Hematopoietic multipotent progenitor cell (in vitro differentiated cells): ENCODE measurements at regions not wholly inside any gene's neighbourhood (a gene's known extent, or its start where the extent isn't known, plus 50 kb on each side); places are given as distances from the start of the nearest gene placed in this dataset.

Experiments used
- DNase-seq, 3 donors: peaks; one replicate each; pipeline ENCODE4 v3.0.0-alpha.2; 2011 to 2015; ENCODE audit warnings: low read depth in 2 of 3, low spot score in 2 of 3

DNA sequence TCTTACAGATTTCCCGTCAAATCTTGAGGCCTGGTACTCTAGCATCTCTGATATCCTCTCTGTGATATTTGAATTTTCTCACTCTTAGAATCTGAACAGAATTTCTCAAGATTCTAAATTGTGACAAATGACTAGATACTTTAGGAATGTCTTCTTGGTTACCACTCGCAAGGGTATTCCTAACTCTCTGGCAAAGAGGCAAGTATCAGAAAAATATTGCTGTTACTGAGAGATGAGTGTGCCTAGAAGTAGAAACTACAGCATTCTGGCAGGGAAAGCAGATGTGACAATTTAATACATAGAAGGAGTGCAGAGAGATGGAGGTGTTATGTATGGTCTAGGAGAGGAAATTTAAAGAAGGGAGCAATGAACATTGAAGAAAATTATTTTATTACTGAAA lies 467.8 kb downstream of the LRIG3 start:
- no peak for DNase-seq

GRCh38 chr12:58453306-58453705 lies 467.0 kb downstream of the LRIG3 start:
- no peak for DNase-seq

- DNase-seq: no peak
Measured at GRCh38 chr12:58455136-58455535, 465.2 kb downstream of the LRIG3 start.

GRCh38 chr12:58458102-58458501 lies 462.2 kb downstream of the LRIG3 start:
- no peak for DNase-seq

DNA sequence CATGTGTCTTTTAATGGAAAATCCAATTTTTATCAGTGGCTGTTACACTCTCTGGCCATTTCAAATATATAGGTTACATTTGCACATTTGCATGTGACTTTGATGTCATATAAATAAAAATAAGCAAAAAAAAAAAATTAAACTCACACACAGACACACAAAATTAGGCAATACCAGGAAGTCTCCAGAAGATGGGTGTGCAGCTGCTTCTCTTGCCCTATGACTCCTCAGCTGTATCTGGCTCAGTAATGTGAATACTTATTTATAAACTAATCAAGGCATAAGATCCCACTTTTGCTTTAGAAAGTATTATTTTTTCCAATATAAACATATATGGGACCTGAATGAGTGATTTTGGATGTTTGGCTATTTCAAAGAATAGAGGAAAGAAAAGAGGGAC lies 461.1 kb downstream of the LRIG3 start:
- DNase-seq: no peak

DNA sequence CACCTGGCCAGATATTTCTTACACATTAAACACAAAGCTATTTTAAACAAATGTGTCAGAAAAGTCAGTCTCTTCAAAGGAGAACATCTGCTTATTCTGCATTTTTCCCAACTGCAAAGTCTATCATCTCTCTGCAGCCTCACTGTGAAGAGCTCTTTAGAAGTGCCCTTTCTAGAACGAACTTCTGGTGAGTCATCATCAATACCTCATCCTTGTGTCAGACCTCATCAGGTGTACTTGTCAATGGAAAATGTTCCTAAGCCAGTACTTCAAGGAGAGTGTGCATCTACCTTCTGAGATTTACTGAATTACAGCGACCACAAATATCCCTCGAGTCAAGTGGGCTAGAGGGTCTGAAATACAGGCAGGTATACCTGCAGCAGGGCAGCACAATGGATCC lies 457.3 kb downstream of the LRIG3 start:
- DNase-seq: no peak

DNA sequence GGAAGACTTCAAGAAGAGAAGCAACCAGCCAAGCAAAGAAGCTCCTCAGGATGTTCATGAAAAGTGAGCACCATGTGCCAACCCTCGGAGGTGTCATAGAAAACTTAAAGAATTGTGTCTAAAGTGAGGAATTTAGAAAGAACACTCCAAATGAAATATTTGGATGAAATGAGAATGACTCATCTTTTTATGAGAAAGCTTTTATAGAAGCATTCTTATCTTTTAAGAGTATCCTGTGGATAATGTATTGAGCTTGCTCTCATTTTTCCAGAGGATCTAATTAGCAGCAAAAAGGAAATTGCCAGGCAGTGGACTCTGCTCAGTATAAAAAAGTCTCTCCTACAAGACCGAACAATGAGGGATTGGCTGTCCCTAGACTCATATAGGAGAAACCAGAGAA lies 454.9 kb downstream of the LRIG3 start:
- DNase-seq: no peak

GRCh38 chr12:58470266-58471010 lies 449.9 kb downstream of the LRIG3 start:
- DNase-seq: no peak

DNA sequence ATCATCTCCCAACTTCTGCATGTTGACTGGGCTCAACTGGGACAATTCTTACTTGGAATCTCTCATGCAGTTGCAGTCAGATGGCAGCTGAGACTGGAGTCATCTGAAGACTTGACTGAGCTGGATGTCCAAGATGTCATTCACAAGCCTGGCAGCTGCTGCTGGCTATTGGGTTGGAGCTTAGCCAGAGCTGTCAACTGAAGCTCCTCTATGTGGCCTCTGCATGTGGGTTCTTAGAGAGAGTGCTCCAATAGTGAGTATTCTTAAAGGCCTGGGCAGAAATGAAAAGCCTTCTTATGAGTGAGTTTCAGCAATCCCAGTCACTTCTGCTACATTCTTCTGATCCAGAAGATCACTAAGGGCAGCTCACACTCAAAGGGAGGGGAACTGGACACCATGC lies 440.9 kb downstream of the LRIG3 start:
- no peak for DNase-seq

DNA sequence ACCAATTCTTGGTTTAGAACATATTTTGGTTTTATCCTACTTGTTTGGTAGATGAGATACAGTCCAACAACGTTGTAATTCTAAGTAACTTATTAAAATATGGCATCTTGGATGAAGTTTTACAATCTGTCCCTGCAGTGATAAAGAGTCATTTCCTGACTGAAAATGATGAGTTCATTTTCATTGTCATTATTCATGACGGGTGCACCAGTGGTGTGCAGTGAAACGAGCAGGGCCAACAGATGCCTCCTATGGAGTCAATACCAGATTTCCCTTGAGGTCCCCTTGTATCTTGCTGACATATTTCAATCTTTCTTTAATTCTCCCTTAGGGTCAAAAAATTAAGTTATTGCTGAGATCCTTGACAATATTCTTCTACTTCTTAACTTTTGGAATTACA lies 438.5 kb downstream of the LRIG3 start:
- no peak for DNase-seq

DNA sequence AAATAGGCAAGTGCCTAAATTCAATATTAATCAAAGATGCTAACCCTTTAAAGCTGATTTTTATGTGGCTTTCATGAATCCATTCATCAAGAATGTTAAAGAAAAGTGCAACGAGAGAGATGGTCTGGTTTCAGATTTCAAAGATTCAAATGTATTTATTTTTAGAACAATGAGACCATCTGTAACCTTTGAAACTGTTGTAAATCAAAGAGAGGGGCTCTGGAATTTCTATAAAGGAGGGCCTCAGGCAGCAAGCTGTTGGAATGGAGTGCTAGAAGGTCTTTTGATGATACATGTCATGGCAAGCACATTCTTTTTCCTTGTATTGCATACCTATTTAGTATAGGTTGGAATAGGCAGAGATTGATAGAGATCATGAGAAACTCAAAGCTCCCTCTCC lies 433.0 kb downstream of the LRIG3 start:
- no peak for DNase-seq

DNA sequence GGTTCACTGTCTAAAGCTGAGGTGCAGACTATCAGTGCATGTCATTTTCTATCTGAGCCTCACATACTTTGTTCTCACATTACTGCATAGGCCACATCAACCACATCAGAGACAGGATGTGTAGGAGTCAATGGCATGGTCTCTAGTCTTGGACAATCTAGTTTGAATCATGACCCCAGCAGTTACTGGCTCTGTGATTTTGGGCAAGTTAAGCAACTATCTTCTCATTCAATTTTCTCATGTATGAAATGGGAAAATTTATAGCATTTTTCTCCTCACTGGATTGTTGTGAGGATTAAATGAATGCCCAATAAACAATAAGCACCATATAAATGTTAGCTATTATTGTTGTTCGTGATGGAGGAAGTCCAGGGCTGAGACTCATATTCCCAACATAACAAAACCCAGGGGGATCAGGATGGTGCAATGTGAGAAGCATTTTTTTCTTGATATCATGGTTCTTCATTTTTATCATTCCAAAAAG lies 432.6 kb downstream of the LRIG3 start:
- DNase-seq: no peak

- no peak for DNase-seq
Measured at GRCh38 chr12:58489394-58489793, 430.9 kb downstream of the LRIG3 start.

DNA sequence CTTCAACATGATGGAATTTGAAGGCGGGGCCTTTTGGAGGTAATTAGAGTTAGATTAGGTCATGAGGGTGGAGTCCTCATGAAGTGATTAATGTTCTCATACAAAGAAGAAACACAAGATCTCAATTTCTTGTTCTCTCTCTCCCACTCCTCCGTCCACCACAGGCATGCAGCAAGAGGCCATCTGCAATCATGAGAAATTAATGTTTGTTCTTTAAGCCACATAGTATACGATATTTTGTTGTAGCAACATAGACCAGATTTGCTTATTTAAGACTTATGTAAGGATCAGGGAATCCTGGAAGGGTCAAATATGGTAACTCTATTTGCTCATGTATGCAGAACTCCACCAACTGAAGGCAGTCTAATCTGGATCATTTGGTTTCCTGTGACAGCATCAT lies 429.0 kb downstream of the LRIG3 start:
- DNase-seq: no peak

DNA sequence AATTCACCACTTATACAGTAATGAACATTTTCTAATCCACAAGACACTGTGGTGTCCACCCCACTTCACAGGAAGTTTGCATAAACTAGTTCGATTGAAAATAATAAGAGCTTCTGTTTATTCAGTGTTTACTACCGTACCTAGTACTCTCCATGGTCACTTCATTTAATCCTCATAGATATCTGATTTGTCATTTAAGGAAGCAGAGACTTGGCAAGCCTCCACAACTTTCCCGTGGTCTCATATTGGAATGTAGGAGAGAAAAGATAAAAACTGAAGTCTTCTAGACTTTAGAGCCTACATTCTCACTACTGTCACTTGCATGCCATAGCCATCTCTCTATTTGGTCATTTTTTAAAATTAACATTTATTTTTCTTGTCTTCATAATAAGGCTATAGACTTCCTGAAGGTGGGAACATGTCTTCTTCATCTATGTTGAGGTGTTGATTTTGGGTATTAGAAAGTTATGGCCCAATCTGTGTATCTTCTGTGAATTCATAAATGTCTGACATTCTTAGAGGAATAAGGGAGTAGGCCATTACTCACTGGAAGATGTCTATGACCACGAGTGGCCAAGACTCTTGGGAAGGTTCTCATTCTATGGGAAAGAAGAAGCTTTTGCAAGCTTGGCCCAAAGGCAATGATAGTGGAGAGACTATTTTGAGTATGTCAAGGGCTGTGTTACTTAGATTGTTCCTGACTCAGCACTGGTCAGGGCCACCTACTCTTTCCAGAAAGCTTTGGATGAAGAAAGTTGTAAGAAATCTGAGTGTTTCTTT lies 423.7 kb downstream of the LRIG3 start:
- no peak for DNase-seq

DNA sequence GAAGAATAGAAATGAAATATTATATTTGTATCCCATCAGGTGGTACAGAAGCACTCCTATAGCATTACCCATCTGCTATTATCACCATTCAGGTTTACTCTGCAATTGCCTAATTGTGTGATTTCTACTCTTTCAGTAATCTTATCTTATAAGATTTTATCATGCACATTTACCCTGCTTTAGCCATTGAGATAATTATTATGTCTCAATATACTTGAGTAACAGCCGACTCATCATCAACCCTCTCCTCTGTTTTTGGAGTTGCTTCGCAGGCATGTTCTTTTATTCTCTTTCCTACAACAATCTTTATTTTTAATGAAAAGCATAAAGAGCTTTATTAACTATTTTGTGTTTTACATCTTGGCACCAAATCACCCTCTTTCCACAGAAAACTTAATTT lies 419.9 kb downstream of the LRIG3 start:
- no peak for DNase-seq

DNA sequence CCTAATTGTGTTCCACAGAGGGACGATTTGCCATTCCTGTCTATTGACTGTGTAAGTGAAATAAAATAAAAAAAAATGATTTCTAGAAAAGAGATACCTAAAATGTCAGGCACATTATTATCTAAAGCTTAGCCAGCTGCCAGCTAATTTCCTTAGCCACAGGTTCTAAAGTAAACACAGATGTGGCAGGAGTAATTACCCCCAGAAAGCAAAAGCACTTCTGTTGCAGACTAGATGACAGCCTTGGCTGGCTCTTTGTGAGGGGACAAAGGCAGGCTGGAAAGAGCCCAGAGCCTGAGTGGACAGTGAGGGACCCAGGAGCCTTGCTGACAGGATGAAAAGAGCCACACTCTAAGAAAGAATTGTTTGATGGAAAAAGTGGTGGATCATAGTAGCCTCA lies 418.1 kb downstream of the LRIG3 start:
- no peak for DNase-seq

DNA sequence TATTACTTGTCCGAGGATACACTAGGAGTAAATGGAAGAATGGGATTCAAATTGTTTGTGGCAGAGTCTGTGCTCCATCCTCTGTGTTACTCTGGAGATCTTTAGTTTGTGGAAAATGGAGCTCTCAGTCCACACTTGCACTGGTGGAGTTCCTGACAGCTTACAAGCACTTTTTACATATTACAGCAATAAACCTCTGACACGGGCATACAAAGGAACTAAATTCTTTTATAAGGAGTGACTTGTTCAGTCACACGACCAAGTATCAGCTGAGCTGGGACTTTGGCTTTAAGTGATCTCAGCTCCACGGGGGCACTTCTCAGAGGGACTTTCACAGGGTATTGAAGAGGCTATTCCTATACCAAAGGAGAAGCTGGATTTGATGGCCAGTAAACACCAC lies 417.5 kb downstream of the LRIG3 start:
- no peak for DNase-seq

DNA sequence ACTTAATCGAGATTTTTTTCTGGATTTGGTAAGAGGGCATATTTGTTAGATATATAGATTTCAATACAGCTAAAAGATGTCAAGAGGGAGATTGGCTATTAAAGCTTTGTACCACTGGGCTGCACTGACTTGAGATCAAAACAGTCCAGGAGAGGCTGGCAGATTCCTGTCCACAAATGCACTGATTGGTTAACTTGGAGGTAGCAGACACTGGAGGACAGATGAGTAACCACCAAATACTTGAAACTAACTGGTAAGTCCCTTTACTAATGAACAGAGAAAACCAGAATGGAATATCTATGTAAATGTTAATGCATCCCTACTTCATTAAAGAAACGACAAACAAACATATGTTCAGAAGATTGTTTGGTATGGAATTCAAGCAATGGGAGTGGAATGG lies 416.6 kb downstream of the LRIG3 start:
- no peak for DNase-seq

DNA sequence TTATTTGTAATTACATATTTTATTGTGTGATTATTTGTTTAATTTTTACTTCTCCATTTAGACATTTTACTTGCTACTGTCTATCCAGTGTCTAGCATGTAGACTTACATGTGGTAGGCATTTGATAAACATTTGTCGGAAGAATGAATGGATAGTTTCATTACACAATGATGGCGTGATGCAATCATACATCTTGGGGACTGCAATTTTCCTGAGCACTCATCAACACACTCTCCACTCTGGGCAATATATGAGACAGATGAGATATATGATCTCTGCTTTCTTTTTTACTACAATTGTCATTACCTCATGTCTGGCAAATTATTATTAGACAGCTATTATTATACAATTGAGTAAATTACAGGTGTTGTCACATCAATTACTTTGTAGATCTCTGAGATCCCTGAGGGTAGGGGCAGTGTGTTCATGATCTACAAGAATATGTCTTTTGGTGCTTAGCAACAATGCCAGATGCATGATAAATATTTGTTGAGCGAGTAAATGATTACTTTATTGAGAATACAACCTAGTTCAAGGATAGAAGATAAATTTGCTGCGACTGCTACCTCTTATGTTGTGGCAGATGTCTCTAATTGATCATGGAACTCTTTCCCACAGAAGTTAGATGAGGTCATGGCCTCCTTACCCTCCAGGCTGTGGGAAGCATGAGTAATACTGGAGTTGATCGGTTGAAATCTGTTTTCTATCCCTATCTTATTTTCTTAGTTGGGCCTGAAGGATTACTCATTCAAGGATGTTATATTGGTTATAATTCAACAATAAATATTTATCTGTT lies 416.0 kb downstream of the LRIG3 start:
- DNase-seq: no peak

GRCh38 chr12:58509116-58509885 lies 411.0 kb downstream of the LRIG3 start:
- DNase-seq: no peak
